G401.6 (cell line): ENCODE measurements at regions not wholly inside any gene's neighbourhood (a gene's known extent, or its start where the extent isn't known, plus 50 kb on each side); places are given as distances from the start of the nearest gene placed in this dataset.

Experiments used
- FAIRE-seq: peaks from 2 replicates; lab custom pipeline; 2012; peaks lifted over from hg19 to GRCh38; lab: Jason Lieb, UNC

- FAIRE-seq = no peak
Measured at GRCh38 chr2:17303521-17303920, 214.7 kb downstream of the RAD51AP2 start.

DNA sequence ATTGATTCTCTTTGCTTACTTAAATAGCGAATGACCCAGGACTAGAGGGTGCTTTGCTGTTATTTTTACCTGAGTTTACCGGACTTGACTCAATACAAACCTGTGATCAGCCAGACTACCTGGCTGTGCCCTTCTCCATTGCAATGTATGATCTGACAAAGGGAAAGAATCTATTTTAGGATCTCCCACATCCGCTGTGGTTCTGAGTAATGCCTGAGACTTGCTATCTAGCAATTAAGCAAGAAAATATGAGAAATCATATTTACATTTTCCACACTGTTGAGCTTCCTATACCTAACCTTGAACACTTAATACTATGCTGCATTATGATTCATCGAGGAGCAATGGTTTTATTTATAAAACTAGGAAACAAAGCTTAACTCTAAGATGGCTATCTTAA, 215.2 kb downstream of the RAD51AP2 start:
- FAIRE-seq = no peak

DNA sequence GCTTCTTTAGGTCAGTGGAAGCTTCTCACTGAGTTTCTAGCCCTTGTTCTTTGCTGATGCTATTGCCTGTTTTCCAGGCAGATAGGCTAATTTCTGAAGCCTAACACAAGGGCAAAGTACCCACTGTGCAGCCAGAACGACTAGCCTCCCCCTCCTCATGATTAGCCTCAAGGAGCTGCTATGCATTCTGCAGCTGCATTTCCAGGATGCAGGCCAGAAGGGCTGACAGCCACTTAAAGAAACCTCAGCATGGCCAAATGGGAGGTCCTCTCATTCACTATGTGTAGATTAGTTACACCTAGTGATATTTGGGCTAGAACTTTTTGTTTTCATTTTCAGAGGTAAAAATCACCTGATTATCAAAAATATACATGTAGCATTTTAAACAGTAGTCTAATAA, 216.0 kb downstream of the RAD51AP2 start:
- FAIRE-seq = no peak

GRCh38 chr2:17301437-17301836, 216.8 kb downstream of the RAD51AP2 start:
- no peak for FAIRE-seq

DNA sequence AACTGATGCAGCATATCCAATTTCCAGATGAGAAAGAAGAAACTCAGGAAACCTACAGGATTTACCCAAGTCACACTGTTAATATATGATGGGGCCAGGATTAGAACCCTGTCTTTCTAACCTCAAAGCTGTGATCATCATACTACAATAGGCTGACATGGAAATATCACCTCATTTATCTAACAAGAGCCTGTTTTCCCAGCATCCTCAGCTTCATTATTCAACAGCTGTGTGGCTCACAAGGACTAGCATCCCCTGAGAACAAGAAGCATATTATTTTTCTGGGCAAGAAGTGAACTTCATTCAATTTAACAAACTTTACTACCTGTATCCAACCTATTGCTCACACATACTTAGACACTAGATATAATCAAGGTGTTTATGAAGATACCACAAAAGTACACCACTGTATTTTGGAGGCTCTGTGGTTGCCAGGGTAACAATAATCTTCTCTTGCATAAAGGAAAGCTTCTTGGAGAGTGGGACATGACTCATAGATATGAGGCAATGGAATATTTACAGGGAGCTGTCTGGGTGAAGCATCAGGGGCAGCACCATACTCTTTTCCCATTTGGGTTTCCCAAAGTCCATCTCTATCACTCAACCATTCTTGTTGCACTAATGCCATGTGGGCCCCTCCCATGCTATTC, 218.2 kb downstream of the RAD51AP2 start:
- no peak for FAIRE-seq

- FAIRE-seq = no peak
Measured at GRCh38 chr2:17298453-17298852, 219.8 kb downstream of the RAD51AP2 start.

- no peak for FAIRE-seq
Measured at GRCh38 chr2:17296686-17297085, 221.6 kb downstream of the RAD51AP2 start.

DNA sequence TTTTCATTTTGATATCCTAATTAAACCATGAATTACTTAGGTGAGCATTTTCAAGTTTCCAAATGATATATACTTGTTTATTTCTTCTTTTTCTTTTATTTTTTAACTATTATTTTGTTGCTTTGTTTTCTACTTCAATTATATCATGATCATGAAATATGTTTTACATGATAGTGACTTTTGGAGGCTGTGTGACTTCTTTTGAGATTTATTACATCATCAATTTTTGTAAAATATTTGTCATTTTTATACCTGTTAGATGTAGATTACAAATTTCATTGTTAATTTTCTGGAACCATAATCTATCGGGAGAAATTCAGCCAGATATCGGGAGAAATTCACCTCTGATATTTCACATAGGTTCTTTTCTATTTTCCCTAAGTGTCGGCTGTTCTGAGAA, 228.6 kb downstream of the RAD51AP2 start:
- FAIRE-seq = peak; percentile 39

GRCh38 chr2:17287183-17287582, 231.1 kb downstream of the RAD51AP2 start:
- no peak for FAIRE-seq

DNA sequence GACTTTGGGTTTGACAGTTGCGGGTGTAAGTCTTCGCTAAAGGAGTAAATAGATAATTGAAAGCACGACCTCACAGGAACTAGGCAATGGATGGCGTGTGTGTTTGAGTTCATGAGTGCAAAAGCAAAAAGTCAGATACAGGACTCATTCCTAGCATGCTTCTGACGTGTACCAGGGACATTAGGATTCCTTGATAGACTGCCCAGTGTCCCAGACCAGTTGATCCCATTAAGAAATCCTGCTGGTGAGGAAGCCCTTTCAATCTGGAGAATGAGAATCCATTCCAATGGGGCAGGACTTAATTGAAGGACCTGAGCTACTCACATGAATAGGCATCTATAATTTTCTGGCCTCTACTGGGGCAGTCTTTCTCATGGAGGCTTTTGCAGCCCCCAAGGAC, 235.4 kb downstream of the RAD51AP2 start:
- FAIRE-seq = no peak

GRCh38 chr2:17282245-17282644, 236.0 kb downstream of the RAD51AP2 start:
- no peak for FAIRE-seq

GRCh38 chr2:17276220-17276619, 242.0 kb downstream of the RAD51AP2 start:
- no peak for FAIRE-seq

DNA sequence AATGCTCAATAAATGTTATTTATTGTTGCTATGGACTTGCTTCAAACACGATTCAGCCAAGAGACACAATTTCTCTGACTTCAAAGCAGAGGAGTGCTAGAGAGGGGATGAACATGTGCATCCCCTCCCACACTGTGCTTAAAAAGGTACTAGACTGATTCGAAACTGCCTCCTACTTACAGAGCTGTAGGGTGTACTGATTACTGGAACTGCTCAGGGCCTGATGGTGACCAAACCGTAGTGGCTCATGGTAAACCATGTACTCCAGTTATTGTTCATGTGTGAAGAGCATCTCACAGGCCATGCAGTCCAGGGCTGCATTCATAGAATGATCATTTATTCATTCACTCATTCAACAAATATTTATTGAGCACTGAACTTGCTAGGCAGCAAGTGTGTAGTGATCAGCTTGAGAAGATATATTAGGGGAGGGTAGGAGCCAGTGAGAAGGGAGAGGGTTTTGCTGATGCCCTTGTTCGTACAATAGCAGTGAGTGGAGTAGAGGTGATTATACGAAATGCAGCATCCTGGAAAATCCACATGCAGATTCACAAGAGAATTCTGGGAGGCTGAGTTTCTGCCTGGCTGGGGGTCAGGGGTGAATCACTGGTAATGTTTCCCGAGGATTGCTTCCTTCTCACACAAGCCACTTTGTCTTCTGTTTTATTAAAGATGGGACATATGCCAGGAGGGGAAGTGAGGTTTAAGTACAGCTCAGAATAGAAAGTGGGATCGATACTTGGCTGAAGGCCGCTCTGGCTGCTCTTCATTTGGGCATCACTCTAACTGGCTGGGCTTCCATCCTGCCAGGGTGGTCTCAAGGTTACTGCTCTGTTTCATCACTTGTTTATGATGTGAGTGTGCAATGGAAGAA, 245.4 kb downstream of the RAD51AP2 start:
- FAIRE-seq = no peak

DNA sequence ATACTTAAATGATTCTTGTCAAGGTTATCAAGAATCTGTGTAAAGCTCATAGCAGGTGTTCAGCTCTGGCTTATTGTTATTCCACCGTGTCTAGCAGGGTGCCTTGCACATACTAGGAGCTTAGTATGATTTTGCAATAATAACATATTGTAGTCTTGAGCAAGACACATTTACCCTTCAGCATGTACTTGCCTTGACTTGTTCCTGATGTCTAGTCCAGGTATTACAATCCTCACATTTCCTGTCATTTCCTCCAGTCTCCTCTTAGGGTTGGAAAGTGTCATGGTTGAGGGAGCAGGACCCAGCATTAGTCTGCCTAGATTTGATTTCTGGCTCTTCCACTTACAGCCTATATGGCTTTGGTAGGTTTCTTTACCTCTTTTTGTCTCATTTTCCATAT, 246.1 kb downstream of the RAD51AP2 start:
- FAIRE-seq = no peak

DNA sequence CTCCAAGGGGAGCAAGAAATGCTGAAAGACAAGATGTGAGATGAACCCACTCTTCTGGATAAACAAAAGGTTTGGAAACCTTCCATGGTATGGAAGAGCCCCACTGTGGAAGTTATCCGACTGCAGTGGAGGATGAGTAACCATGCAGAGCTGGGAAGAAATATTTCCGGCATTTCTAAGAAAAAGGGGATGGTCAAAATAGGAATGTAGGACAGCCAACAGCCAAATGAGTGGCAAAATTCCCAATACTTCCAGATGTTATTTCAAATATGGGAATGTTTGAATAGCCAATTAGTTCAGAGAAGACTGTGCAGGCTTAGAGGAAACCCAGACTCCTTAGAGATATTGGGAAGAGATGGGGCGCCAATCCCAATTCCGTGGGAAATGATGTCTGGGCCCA, 246.8 kb downstream of the RAD51AP2 start:
- FAIRE-seq = no peak

DNA sequence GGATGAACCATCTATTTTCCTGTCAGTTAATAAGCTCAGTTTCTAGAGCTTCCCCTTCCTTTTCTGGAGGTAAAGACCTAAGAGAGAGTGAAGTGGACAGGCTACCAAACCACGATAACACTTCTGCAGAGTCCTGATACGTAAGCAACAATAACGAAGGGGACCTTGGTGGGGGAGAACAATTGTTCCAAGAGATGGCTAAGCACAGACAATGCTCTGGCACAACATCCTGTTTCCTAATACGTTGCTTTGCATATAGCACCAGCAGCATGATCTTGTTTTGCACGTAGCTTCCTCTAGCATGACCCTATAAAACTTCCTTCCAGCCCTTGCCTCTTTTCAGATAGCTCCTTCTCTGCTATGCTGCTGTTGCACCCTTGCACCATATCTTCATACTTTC, 247.3 kb downstream of the RAD51AP2 start:
- no peak for FAIRE-seq

GRCh38 chr2:17263570-17263968, 254.7 kb downstream of the RAD51AP2 start:
- FAIRE-seq = no peak

DNA sequence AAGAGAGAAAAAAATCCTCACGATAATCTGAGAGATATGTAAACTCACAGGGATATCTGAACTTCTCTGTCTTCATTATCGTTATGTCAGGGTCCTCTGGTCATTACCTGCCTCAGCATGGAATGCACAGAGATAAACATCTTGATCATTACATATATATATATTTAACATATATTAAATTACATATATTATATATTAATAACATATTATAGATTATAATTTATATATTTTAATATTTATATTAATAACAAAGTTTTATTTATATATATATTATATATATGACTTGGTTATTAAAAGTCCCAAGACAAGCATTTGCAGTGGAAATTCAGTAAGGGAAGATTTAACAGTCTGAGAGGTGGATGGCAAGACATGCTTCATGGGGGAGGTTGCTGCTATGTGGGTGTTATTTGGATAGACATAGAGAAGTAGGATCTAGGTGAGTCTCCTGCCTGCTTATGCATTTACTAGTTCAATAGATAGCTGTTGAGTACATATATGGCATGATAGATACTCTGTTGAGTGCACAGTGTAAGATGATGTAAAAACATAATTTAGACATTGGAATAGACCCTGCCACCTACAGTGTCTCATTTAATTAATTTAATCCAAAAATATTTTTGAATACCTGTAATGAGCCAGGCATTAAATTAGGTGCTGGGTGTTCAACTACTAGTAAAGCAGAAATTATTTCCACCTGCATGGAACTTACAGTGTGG, 255.2 kb downstream of the RAD51AP2 start:
- no peak for FAIRE-seq

GRCh38 chr2:17259613-17260012, 258.6 kb downstream of the RAD51AP2 start:
- no peak for FAIRE-seq

DNA sequence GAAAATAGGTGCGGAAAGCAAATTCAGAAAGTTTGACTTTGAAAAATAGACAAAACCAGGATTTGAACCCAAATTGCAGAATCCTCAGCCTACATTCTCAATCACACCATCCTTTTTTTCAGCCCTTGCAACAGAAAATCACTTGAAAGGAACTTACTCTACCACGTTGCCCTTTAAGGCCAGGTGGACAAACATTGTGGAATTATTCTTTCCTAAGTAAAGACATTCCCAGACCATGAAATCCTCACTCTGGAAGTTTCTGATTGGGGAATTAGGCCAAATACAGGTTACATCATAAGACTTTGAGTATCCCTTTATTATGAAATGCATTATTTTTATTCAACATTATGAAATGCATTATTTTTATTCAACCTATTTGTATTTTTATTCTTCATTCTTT, 259.4 kb downstream of the RAD51AP2 start:
- no peak for FAIRE-seq

GRCh38 chr2:17257189-17257909, 260.9 kb downstream of the RAD51AP2 start:
- FAIRE-seq = no peak

GRCh38 chr2:17255071-17255470, 263.2 kb downstream of the RAD51AP2 start:
- FAIRE-seq = no peak

DNA sequence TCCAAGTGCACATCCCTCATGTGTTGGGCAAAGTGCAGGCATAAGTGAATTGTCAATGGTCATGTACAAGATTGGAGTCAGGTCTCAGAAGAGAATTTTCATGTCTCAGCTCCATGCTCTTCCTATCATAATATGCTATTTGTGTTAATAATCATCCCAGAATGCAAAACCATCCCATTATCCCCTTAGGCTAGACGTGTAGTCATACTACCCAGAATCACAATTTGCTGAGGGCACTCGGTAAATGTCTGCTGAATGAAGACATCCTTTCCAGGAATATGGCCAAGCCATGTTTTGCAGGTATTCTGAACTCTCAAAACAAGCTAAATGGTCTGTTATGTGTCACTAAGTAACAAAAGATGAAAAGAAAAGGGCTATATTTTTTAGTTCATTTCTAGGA, 263.8 kb downstream of the RAD51AP2 start:
- FAIRE-seq = no peak
